ENCODE measurements at regions not wholly inside any gene's neighbourhood (a gene's known extent, or its start where the extent isn't known, plus 50 kb on each side); places are given as distances from the start of the nearest gene placed in this dataset.

- ChIA-PET POLR2A (no interaction called here), CTCF (ENCODE audit: unreplicated experiment) (no interaction called here)
- Histone ChIP-seq H3K9me3 (ENCODE audit: low read length) (no peaks in the 10 kb centered on the region), H3K4me3 (ENCODE audit: low read depth, low read length, poor library complexity, severe bottlenecking) (no peak overlapping the region), H4K20me1 (ENCODE audit: insufficient read depth, low read length) (no peaks in the 10 kb centered on the region), H2AFZ (ENCODE audit: low read length) (no peak overlapping the region), H3K79me2 (ENCODE audit: insufficient read depth, low read depth, low read length) (no peaks in the 10 kb centered on the region), H3K4me1 (ENCODE audit: insufficient read depth, low read length, poor library complexity, severe bottlenecking) (no peaks in the 10 kb centered on the region), H3K36me3 (ENCODE audit: insufficient read depth, low read length) (no peaks in the 10 kb centered on the region), H3K4me2 (ENCODE audit: low read length) (no peak overlapping the region), H3K9me2 (ENCODE audit: insufficient read depth, low read length) (no peaks in the 10 kb centered on the region), H3K27ac (ENCODE audit: low read depth, low read length, poor library complexity, severe bottlenecking) (no peak overlapping the region)
- BruUV-seq (replicated peaks): no TSS peak
- TF ChIP-seq, protein P1, sequence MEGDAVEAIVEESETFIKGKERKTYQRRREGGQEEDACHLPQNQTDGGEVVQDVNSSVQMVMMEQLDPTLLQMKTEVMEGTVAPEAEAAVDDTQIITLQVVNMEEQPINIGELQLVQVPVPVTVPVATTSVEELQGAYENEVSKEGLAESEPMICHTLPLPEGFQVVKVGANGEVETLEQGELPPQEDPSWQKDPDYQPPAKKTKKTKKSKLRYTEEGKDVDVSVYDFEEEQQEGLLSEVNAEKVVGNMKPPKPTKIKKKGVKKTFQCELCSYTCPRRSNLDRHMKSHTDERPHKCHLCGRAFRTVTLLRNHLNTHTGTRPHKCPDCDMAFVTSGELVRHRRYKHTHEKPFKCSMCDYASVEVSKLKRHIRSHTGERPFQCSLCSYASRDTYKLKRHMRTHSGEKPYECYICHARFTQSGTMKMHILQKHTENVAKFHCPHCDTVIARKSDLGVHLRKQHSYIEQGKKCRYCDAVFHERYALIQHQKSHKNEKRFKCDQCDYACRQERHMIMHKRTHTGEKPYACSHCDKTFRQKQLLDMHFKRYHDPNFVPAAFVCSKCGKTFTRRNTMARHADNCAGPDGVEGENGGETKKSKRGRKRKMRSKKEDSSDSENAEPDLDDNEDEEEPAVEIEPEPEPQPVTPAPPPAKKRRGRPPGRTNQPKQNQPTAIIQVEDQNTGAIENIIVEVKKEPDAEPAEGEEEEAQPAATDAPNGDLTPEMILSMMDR (conservative IDR thresholded peaks at IDR 0.05; ENCODE audit: low read length): no peak
- no peak for TF ChIP-seq EZH2phosphoT487 (IDR thresholded peaks at IDR 0.05; ENCODE audit: borderline replicate concordance, low read depth, low read length)
- DNase-seq (ENCODE audit: low spot score): no peak
- intact Hi-C loops (cut with micrococcal nuclease; ENCODE audit: unreplicated experiment): no loop called here
These were observed 360.2 kb upstream of the BRINP3 start for GRCh38 chr1:190837888-190838287.

- Histone ChIP-seq H3K4me3 (ENCODE audit: low read depth, low read length, poor library complexity, severe bottlenecking) (no peak overlapping the region), H3K4me2 (ENCODE audit: low read length) (no peak overlapping the region), H3K4me1 (ENCODE audit: insufficient read depth, low read length, poor library complexity, severe bottlenecking) (no peaks in the 10 kb centered on the region), H3K9me3 (ENCODE audit: low read length) (no peaks in the 10 kb centered on the region), H3K27ac (ENCODE audit: low read depth, low read length, poor library complexity, severe bottlenecking) (no peak overlapping the region), H3K36me3 (ENCODE audit: insufficient read depth, low read length) (no peaks in the 10 kb centered on the region), H3K9me2 (ENCODE audit: insufficient read depth, low read length) (no peaks in the 10 kb centered on the region), H2AFZ (ENCODE audit: low read length) (no peak overlapping the region), H3K79me2 (ENCODE audit: insufficient read depth, low read depth, low read length) (no peaks in the 10 kb centered on the region), H4K20me1 (ENCODE audit: insufficient read depth, low read length) (no peaks in the 10 kb centered on the region)
- DNase-seq (ENCODE audit: low spot score): no peak
- ChIA-PET POLR2A (no interaction called here), CTCF (ENCODE audit: unreplicated experiment) (no interaction called here)
- intact Hi-C loops (cut with micrococcal nuclease; ENCODE audit: unreplicated experiment): no loop called here
- TF ChIP-seq, protein P1 (conservative IDR thresholded peaks at IDR 0.05; ENCODE audit: low read length): no peak
- no peak for TF ChIP-seq EZH2phosphoT487 (IDR thresholded peaks at IDR 0.05; ENCODE audit: borderline replicate concordance, low read depth, low read length)
- no TSS peak for BruUV-seq (replicated peaks)
These were observed 369.5 kb upstream of the BRINP3 start for GRCh38 chr1:190847166-190847565.

DNA sequence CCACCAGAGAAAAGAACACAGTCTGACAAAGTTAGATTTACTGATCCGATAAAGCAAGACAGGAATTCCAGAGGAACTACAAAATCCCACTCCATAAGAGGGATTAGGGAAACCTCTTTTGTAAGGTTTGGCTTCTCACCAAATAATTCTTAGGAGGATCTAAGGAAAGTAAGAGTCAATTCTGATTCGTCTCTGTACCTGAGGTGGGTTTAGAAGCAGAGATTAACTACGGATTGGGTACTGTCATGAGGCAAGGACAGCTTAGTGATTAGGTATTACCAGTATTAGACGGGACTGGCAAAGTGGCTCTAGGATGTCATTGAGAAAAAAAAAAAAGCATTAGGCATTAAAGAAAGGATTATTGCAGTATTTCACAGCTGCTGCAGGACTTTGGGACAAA, 371.7 kb upstream of the BRINP3 start:
- TF ChIP-seq EZH2phosphoT487 (IDR thresholded peaks at IDR 0.05; ENCODE audit: borderline replicate concordance, low read depth, low read length): no peak
- TF ChIP-seq, protein P1 (conservative IDR thresholded peaks at IDR 0.05; ENCODE audit: low read length): no peak
- H3K4me1 ChIP-seq (ENCODE audit: insufficient read depth, low read length, poor library complexity, severe bottlenecking): no peaks in the 10 kb centered on the region
- no peaks in the 10 kb centered on the region for H3K79me2 ChIP-seq (ENCODE audit: insufficient read depth, low read depth, low read length)
- H3K4me2 ChIP-seq (ENCODE audit: low read length): no peak overlapping the region
- intact Hi-C loops (cut with micrococcal nuclease; ENCODE audit: unreplicated experiment): no loop called here
- no peak overlapping the region for H2AFZ ChIP-seq (ENCODE audit: low read length)
- no peak overlapping the region for H3K4me3 ChIP-seq (ENCODE audit: low read depth, low read length, poor library complexity, severe bottlenecking)
- no peaks in the 10 kb centered on the region for H3K9me3 ChIP-seq (ENCODE audit: low read length)
- no peaks in the 10 kb centered on the region for H3K9me2 ChIP-seq (ENCODE audit: insufficient read depth, low read length)
- H3K36me3 ChIP-seq (ENCODE audit: insufficient read depth, low read length): no peaks in the 10 kb centered on the region
- DNase-seq (ENCODE audit: low spot score): no peak
- no peak overlapping the region for H3K27ac ChIP-seq (ENCODE audit: low read depth, low read length, poor library complexity, severe bottlenecking)
- H4K20me1 ChIP-seq (ENCODE audit: insufficient read depth, low read length): no peaks in the 10 kb centered on the region
- BruUV-seq (replicated peaks): no TSS peak
- CTCF ChIA-PET (ENCODE audit: unreplicated experiment): no interaction called here
- POLR2A ChIA-PET: no interaction called here

Data from OCI-LY7 (cell line).